WERI-Rb-1 (cell line): ENCODE measurements at regions not wholly inside any gene's neighbourhood (a gene's known extent, or its start where the extent isn't known, plus 50 kb on each side); places are given as distances from the start of the nearest gene placed in this dataset.

Experiments used
- DNase-seq: peaks from one replicate; pipeline ENCODE4 v3.0.0-alpha.2; 2020
- H3K27ac ChIP-seq: fragments of 250-450 bp; sonication (Bioruptor Pico); 2 replicates; pipeline ENCODE4 v1.5.1; 2020; ENCODE audit warnings: mild to moderate bottlenecking, moderate library complexity
- H3K27me3 ChIP-seq: fragments of 250-450 bp; sonication (Bioruptor Pico); 2 replicates; pipeline ENCODE4 v1.5.1; 2021; ENCODE audit warnings: mild to moderate bottlenecking, low read depth, moderate library complexity; ENCODE audit not compliant: insufficient read depth, severe bottlenecking
- H3K36me3 ChIP-seq: fragments of 250-450 bp; sonication (Bioruptor Pico); 2 replicates; pipeline ENCODE4 v1.5.1; 2020; ENCODE audit warnings: mild to moderate bottlenecking, moderate library complexity
- H3K4me3 ChIP-seq: 2 replicates; pipeline ENCODE4 v1.5.1; 2011; ENCODE audit warnings: low read depth, mild to moderate bottlenecking, control low read depth, low read length
- H3K9me3 ChIP-seq: fragments of 250-450 bp; sonication (Bioruptor Pico); 2 replicates; pipeline ENCODE4 v1.5.1; 2021; ENCODE audit warnings: mild to moderate bottlenecking, moderate library complexity; ENCODE audit not compliant: severe bottlenecking
- CTCF ChIP-seq: IDR thresholded peaks from 2 replicates; pipeline ENCODE4 v1.5.1; 2011; ENCODE audit warnings: low read depth, mild to moderate bottlenecking, control low read depth, inconsistent platforms, low read length

DNA sequence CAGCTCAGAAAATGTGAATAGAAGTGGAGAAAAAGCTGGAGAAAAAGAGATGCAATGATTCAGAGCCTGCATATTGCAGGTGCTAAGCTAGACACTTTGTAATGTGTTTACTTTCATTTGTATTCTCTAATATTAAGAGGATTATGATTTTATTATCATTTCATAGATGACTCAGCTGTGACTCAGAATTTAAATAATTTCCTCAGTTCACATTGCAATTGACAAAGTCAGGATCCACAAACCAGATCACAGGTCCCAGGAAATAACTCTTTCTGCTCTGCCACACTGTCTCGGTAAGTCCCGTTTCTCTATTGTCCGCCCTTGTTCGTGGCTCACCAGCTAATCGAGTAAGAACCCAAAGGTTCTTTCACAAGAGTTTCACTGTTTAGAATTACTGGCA is 235.4 kb upstream of the MON1B start:
- H3K9me3 ChIP-seq, result no peaks in the 10 kb centered on the region
- H3K27me3 ChIP-seq, result no peaks in the 10 kb centered on the region
- H3K27ac ChIP-seq, result no peak overlapping the region
- H3K4me3 ChIP-seq, result no peak overlapping the region
- H3K36me3 ChIP-seq, result no peaks in the 10 kb centered on the region
- TF ChIP-seq CTCF, result no peak
- no peak for DNase-seq

- Histone ChIP-seq H3K27ac (no peak overlapping the region), H3K4me3 (no peak overlapping the region), H3K9me3 (no peaks in the 10 kb centered on the region), H3K27me3 (no peaks in the 10 kb centered on the region), H3K36me3 (no peaks in the 10 kb centered on the region)
- DNase-seq, result no peak
- TF ChIP-seq CTCF, result no peak
These were observed 234.6 kb upstream of the MON1B start for GRCh38 chr16:76956394-76956793.

GRCh38 chr16:76956841-76957240 is 234.1 kb upstream of the MON1B start:
- no peak for TF ChIP-seq CTCF
- no peak for DNase-seq
- H3K4me3 ChIP-seq, result no peak overlapping the region
- H3K27me3 ChIP-seq, result no peaks in the 10 kb centered on the region
- no peak overlapping the region for H3K27ac ChIP-seq
- no peaks in the 10 kb centered on the region for H3K9me3 ChIP-seq
- H3K36me3 ChIP-seq, result no peaks in the 10 kb centered on the region

GRCh38 chr16:76959166-76959565 is 231.8 kb upstream of the MON1B start:
- no peak for TF ChIP-seq CTCF
- Histone ChIP-seq H3K27ac (no peak overlapping the region), H3K36me3 (no peaks in the 10 kb centered on the region), H3K27me3 (no peaks in the 10 kb centered on the region), H3K9me3 (no peaks in the 10 kb centered on the region), H3K4me3 (no peak overlapping the region)
- DNase-seq, result no peak

GRCh38 chr16:76963614-76964315 is 227.2 kb upstream of the MON1B start:
- H3K9me3 ChIP-seq, result no peaks in the 10 kb centered on the region
- H3K36me3 ChIP-seq, result no peaks in the 10 kb centered on the region
- H3K4me3 ChIP-seq, result no peak overlapping the region
- no peak for DNase-seq
- TF ChIP-seq CTCF, result no peak
- H3K27me3 ChIP-seq, result no peaks in the 10 kb centered on the region
- H3K27ac ChIP-seq, result no peak overlapping the region
